SIG-M5 treated with dmso at 0.1 percent for 504 hours (cell line): ENCODE measurements at regions not wholly inside any gene's neighbourhood (a gene's known extent, or its start where the extent isn't known, plus 50 kb on each side); places are given as distances from the start of the nearest gene placed in this dataset.
"Not testable (repeated sequence)": the region's sequence is repeated elsewhere in the genome, so short reads cannot be mapped to it uniquely, and the experiment has no call there.

ENCODE experiments used
- DNase-seq: peaks from one replicate; lab custom pipeline; 2025; ENCODE audit not compliant: unreplicated experiment; lab: John Stamatoyannopoulos, UW

DNA sequence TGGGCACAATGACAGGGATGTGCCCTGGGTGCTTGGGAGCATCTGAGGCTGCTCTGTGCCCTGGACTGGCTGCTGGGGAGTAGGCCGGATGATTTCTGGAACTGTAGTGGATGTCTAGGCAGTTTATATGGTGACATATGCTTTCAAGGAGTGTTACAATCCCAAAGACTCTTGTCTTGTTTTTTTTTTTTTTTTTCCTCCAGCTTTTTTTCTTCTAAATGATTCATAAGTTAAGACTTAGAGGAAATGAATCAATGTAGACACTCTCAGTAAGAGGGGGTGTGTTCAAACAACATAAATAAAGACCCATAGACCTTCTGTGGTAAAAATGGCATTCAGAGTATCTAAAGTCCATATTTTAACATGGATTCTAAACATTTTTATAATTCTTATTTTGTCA is 706.1 kb upstream of the GOLIM4 start:
- DNase-seq, result no peak

GRCh38 chr3:168796339-168796738 is 700.6 kb upstream of the GOLIM4 start:
- DNase-seq, result no peak

- DNase-seq, result no peak
Observed at GRCh38 chr3:168794427-168794826, 698.7 kb upstream of the GOLIM4 start.

- no peak for DNase-seq
Observed at GRCh38 chr3:168782193-168782592, 686.5 kb upstream of the GOLIM4 start.

DNA sequence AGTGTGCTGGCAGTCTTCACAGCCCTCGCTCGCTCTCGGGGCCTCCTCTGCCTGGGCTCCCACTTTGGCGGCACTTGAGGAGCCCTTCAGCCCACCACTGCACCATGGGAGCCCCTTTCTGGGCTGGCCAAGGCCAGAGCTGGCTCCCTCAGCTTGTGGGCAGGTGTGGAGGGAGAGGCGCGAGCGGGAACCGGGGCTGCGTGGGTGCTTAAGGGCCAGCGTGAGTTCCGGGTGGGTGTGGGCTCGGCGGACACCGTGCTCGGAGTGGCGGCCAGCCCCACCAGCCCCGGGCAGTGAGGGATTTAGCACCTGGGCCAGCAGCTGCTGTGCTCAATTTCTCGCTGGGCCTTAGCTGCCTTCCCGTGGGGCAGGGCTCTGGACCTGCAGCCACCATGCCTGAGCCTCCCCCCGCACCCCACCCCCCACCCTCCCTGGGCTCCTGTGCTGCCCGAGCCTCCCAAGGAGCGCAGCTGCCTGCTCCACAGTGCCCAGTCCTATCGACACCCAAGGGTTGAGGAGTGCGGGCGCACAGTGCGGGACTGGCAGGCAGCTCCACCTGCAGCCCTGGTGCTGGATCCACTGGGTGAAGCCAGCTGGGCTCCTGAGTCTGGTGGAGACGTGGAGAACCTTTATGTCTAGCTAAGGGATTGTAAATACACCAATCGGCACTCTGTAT is 684.4 kb upstream of the GOLIM4 start:
- DNase-seq, result not testable (repeated sequence)

DNA sequence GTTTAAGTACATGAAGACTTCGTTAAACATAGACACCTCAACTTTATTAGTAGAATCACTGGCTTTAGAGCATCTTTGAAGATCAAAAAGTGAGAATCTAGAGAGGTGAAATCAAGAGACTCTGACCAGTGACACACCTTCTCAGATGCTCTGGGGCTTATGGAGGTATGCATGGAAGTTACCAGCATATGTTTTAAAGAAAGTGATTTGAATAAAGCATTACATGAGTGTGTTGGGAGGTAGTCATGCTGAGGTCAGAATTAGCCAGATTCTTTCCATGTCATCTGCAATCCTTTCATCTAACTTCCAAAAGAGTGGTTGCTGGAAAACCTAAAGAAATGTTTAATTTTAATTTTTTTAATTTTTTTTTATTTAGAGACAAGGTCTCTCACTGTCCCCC is 658.0 kb upstream of the GOLIM4 start:
- DNase-seq, result no peak

GRCh38 chr3:168752339-168752738 is 656.6 kb upstream of the GOLIM4 start:
- no peak for DNase-seq

- DNase-seq, result no peak
Observed at GRCh38 chr3:168747697-168748096, 652.0 kb upstream of the GOLIM4 start.

- no peak for DNase-seq
Observed at GRCh38 chr3:168738527-168739325, 643.0 kb upstream of the GOLIM4 start.

DNA sequence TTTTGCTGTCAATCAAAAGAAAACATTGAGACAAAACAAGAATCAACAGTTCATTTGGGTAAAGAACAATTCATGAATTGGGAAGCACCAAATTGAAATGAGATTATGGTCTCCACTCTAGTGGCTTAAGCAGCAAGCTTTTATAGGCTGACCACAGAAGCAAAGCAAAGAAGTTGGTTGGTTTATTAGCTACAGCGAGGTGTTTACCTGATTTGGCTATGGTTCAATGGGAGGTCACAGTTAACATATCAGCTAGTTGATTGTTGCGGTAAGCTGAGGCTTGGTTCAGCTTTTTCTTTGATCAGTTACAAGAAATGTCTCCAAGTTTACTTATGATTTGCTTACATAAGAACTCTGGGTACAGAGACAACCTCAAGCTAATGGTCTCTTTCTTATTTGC is 640.5 kb upstream of the GOLIM4 start:
- no peak for DNase-seq

GRCh38 chr3:168730073-168730472 is 634.3 kb upstream of the GOLIM4 start:
- no peak for DNase-seq

- no peak for DNase-seq
Observed at GRCh38 chr3:168722091-168722490, 626.4 kb upstream of the GOLIM4 start.

GRCh38 chr3:168714609-168715240 is 619.0 kb upstream of the GOLIM4 start:
- DNase-seq, result no peak

DNA sequence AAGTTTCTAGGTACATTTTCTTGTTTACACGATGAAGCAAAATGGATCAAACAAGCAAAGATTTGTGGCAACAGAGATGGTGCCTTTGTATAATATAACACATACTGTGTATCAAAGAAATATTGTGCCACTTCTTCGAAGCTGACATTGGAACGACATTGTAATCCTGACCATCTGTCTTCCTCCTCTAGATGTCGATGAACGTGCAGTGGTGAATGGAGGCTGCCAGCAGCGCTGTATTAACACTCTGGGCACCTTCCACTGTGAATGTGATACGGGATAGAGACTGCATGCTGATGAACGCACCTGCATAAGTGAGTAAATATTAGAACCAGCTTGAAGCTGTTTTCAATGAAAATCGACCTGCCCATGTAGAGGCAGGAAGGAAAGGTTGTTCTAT is 613.3 kb upstream of the GOLIM4 start:
- no peak for DNase-seq

- DNase-seq, result no peak
Observed at GRCh38 chr3:168707900-168708299, 612.2 kb upstream of the GOLIM4 start.

DNA sequence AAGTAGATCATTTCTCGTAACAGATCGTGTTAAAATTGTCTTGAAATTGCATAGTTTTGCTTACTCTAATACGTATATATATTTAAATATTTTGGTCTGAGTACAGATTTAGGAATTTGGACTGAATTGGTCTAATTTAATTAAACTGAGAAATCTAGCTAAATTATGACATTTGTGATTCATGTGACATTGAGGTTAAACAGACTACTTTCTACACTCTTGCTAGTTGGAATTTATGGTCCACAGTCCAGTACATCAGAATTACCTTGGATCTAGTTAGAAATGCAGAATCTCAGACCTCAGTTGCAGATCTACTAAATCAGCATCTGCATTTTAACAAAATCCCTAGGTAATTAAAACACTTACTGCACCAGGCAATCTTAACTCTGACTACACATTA is 609.7 kb upstream of the GOLIM4 start:
- no peak for DNase-seq

GRCh38 chr3:168696051-168696450 is 600.3 kb upstream of the GOLIM4 start:
- no peak for DNase-seq

GRCh38 chr3:168693870-168694269 is 598.1 kb upstream of the GOLIM4 start:
- no peak for DNase-seq

- DNase-seq, result no peak
Observed at GRCh38 chr3:168688267-168688666, 592.5 kb upstream of the GOLIM4 start.

- DNase-seq, result no peak
Observed at GRCh38 chr3:168684519-168684918, 588.8 kb upstream of the GOLIM4 start.

GRCh38 chr3:168678730-168679129 is 583.0 kb upstream of the GOLIM4 start:
- no peak for DNase-seq

DNA sequence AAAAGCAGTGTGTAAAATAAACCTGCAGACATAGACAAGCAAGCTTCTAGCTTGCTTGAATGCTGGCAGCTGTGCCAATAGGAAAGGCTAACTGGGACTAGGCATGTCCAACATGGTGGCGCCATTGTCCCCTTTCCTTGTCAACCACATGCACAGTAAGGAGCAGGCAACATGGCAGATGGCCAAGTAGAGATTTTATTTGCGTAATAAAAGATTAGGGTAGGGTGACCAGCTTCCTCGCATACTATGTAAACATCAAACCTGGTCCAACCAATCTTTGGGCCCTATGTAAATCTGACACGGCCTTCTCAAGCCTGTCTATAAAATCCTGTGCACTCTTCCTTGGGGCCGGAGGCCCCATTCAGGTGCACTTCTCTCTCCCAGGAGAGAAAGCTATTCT is 575.4 kb upstream of the GOLIM4 start:
- no peak for DNase-seq
